LoVo (cell line): ENCODE measurements at regions not wholly inside any gene's neighbourhood (a gene's known extent, or its start where the extent isn't known, plus 50 kb on each side); places are given as distances from the start of the nearest gene placed in this dataset.

ENCODE experiments used
- DNase-seq: peaks from one replicate; pipeline ENCODE4 v3.0.0-alpha.2; 2016; ENCODE audit warnings: low spot score

GRCh38 chr12:118608770-118609344 lies 232.5 kb downstream of the SUDS3 start:
- DNase-seq: no peak

DNA sequence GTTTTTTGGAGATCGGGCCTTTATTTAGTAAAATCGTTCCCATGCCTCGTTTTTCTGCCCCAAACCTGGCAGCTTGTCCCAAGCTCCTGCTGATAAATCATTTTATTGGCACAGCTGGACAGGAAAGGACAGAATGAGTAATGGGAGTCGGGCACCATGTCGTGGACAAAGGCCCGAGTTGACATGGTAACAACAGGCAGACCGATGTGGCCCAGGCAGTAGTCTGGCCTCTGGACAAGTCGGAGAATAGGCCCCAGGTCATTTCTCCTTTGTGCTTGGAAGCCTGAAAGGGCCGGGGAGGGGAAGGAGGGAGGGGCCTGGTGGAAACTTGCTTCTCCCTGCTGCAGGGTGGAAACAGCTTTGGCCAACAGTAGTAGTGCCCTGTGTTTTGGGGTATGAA lies 234.9 kb downstream of the SUDS3 start:
- no peak for DNase-seq

DNA sequence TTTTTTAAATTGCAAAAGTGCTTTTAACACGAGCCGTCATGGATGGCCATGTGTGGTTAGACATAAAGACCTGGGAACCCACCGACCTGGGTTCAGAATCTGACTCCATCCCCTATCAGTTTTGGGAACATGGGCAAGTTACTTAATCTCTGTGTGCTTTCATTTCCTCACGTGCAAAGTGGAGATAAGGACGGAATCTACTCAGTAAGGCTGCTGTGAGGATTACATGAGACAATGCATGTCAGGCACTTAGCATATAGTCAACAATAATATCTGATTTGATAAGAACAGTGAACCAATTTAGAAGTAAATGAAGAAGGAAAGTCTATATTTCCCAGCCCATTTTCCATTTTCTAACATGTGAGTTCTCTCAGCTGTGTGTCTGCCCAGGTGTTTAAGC lies 235.4 kb downstream of the SUDS3 start:
- DNase-seq: no peak

DNA sequence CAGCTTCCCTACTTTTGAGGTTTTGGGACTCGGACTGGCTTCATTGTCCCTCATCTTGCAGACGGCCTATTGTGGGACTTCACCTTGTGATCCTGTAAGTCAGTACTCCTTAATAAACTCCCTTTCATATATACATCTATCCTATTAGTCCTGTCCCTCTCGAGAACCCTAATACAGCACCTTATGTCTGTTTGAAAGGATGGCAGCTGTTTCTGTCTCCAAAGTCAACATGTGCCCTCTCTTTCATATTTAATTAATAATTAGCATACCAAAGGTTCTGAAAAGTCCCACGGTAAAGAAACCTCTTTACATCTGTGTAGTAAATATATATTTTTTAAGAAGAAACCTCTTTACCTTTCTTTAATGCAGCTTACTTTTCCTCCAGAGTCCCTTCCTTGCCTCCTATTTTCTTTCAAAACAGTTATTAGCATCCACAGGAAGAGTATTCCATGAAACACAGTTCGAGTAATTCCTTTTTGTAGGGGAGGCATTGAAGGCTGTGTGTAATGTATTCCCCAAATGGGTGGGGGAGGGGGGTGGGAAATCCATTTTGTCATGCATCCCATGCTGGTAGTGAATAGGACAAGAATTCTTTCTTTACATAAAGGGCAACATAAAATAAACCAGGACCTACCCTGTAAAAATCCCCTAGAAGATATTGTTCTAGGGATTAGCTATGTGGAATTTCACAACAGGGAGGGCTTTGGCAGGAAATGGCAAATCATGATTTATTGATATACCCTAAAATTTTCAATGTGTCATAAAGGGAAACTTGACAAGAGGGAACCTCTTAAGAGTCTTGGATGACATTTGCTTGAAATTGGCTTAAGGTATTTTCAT lies 241.5 kb downstream of the SUDS3 start:
- DNase-seq: no peak

DNA sequence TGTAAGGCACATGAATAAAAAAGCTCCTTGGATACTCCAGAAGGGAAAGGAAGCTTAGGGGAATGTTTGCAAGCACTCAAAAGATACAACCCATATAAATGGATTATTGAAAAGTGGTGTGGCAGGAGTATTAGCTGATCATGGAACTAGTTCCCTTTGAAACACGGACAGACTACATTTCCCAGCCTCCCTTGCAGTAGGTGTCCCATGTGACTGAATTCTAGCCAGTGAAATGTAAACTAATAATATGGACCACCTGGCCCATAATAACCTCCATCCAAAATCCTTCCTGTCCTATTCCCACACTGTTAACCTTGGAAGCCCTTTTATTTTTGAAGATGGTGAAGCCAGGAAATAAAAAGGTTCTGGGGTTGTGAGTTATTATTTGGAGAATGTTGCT lies 242.3 kb downstream of the SUDS3 start:
- DNase-seq: no peak

DNA sequence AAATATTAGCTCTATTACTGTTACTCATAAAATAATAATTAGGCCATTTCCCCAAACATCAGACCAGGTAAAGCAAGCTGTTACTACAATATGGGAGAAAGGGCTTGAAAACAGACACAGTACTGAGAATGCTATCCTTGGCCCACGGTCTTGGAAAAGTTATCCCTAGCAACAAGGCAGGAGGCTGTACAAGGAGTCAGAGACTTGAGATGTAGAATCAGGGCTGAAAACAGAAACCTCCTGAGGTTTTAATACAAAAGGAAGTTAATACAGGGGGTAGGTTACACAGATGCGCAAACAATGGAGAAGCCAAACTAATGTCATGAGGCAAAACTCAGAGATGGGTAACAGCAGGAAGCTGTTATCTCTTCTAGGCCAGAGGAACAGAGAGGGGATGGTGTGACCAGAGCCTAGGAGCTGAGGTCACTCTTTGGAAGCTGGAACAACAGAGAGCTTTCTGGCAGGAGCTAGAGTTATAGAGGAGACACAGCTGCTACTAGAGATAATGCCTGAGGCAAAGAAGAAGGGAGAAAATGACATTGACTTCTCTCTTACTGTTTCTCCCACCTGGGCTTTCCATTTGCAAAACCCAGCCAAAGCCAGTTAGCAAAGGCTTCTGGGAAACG lies 248.8 kb downstream of the SUDS3 start:
- DNase-seq: no peak

DNA sequence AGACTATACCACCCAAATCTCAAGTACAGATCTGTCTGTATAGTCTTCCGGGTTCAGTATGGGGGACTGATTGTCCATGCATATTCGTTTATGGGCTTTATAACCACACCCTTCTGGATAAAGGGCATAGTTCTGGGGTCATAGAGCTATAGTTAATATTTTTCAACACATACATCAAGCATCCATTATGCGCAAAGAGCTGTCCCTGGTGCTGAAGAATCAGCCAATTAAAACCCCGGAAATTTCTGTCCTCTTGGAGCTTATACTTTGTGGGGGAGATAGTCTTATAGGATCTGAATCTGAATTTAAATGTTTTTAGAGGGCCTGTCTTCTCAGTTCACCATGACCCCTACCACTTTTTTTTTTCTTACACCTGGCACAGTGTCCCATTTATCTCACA lies 256.7 kb downstream of the SUDS3 start:
- DNase-seq: no peak

GRCh38 chr12:118635276-118635675 lies 258.9 kb downstream of the SUDS3 start:
- DNase-seq: no peak

DNA sequence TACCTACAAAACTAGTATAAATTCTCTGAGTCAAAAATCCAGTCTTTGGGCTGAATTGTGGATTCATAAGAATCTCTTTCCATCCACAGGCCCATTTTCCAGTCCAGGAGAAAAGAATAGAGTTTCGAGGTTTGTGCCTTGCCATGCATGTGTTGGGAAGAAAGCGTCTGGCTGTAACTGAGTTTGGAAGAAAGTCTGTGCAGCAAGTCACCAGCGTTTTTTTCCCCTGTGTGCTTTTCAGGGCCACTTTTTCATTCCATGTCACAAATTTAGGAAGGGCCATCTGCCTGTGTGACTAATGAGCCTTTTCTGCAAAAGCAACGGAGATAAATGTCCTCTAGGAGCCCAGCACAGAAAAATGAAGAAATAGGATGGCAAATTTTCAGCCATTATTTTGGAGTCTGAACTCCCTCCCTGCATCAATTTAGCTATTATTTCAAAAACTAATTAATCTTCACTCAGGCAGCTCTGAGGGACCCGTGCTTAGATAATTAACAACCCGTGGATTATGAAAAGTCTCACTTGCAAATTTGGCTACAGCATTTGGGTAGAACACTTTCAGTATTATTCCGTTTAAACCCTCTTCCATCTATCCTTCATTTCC lies 261.5 kb downstream of the SUDS3 start:
- no peak for DNase-seq

GRCh38 chr12:118641249-118641648 lies 264.9 kb downstream of the SUDS3 start:
- no peak for DNase-seq

DNA sequence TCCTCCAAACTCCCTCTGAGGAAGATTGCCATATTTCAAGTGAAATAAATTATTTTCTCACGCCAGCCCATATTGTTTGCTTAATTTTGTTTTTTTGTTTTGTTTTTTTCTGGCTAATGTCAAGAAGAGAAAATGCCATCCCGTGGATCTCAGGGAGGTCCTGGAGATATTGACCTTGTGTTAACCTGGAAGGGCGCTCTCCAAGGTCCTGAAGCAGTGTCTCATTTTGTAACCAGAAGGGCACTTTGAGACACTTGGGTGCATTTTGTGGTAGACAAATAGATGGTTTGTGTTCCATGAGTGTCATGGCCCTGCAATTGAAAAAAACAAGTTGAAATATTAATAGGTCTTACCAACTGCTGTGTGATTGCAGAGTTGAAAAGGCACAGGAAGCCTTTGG lies 268.9 kb downstream of the SUDS3 start:
- DNase-seq: peak; percentile 40

DNA sequence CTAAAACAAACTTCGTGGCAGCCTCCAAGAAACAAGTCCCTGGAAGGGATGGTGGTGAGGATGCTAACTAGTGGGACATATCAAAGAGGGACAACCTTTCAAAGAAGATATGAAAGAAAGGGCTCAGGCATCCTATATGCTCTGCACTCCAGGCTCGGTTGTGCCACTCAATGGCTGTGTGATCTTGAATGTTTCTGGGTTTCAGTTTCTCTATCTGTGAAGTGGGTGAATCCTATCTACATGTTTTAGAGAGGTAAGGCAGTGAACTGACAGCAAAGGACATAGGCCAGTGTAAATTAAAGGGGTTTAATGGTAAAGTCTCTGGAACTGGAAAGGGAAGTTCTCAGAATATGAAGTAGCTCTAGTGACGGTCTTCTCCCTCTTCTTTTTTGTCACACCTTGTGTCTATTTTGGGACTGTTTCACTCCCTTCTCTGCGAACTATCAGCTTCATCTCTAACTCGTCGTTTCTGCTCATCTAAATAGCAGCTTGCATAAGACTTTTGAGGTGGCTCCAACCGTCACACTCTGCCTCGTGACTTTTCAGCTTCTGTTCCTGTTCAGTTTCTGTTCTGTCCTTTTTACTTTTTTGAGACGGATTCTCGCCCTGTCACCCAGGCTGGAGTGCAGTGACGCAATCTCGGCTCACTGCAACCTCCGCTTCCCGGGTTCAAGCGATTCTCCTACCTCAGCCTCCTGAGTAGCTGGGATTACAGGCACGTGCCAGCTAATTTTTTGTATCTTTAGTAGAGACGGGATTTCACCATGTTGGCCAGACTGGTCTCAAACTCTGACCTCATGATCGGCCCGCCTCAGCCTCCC lies 273.6 kb downstream of the SUDS3 start:
- DNase-seq: no peak

DNA sequence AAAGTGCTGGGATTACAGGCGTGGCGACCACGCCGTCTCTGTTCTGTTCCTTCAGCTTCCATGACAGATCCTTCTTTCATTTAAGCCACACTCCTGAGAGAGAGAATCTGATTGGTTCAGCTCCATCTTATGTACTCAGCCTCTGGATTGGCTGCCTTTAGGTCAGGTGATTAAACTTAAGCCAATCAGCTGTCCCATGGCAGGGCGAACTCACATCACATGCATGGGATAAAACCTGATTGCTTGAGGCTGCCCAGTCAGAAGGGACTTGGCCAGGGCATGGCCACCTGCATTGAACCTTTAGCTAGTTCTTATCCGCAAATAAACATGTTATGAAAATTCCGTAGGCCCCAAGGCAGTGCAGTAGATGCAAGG lies 274.2 kb downstream of the SUDS3 start:
- no peak for DNase-seq

GRCh38 chr12:118651487-118651886 lies 275.1 kb downstream of the SUDS3 start:
- DNase-seq: no peak

- DNase-seq: no peak
Observed at GRCh38 chr12:118655588-118655987, 279.2 kb downstream of the SUDS3 start.

DNA sequence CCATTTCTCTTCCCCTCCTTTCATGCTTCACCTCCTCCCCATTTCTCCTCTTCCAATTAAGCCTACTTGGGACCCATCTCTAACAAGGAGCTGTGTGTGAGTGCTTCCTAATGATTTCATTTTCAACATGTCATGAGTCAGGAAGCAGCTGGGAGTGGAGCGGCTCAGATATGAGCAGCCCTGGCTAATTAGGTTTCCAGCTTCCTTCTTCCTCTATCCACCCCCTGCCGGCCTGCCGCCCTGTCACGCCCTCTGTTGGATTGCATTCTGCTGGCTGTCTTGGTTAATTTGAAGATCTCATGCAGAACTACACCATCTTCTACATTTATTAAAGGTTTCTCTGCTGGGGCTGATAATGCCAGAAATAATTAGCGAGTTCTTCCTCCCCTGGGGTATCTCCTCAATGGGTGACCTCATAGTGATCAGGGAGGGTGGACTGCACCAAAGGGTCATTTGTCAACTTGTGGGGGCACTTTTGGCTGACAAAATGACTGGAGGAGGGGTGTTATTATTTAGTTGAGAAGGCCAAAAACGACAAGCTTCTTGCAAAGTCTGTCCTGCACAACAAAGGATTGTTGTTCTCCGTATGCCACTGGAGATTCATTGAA lies 300.9 kb upstream of the SRRM4 start:
- peak; percentile 30 for DNase-seq

- no peak for DNase-seq
Observed at GRCh38 chr12:118682656-118683055, 298.7 kb upstream of the SRRM4 start.

DNA sequence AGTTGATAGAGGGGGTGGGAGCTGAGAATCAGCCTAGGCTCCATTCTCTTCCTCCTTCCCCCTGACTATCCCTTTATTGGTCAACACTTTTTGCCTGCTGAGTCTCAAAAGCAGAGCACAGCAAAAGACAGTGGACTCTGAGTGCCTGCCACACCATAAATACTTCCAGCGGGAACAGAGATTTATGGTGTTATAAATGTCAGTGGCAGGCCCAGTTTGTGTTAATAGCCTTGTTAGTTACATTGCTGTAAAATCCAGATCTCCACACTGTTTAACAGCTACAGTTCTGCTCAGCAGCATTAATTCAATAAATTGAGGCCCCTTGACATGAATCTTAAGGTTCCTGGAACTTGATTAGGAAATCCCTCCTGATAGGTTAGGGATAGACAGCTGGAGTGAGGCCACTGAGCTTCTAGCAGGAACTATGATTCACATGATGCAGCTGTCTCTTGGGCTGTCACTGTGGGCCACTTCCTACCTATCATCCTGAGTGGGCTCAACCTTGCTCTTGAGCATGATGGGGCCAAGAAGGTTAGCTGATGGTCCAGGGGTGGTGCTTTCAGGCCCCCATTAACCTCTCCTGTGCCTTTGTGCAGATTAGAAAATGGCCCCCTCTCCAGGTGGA lies 295.2 kb upstream of the SRRM4 start:
- DNase-seq: no peak

GRCh38 chr12:118689793-118690192 lies 291.5 kb upstream of the SRRM4 start:
- DNase-seq: no peak

GRCh38 chr12:118690506-118690905 lies 290.8 kb upstream of the SRRM4 start:
- no peak for DNase-seq

DNA sequence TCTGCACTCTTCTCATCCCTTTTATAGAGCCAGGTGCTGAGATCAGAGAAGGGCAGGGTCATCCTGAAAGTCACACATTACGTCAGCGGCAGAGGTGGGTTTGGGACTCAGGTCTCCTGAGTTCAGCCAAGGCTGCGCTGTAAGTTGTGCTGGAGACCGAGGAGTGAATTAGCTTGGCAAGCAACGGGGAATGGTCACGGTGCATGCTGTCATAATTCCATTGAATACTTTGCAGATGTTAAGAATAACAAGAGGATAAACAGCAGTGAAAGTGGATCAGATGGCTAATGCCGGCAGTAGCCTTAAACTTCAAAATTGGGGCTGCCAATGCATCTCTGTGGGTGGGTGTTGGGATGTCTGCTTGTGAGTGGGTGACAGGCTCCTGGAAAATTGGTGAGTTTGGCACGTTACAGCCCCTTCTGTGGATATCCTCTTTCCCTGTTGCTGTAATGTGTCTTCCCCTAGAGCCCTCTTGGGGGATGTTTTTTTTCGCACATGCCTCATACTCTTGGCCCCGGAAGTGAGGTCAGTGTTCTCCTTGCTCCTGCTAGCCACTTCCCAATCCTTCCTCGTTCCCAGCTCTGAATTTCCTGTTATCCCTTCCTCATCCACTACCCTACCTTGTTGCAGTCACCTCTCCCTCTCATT lies 287.1 kb upstream of the SRRM4 start:
- no peak for DNase-seq
